NB4 (cell line): ENCODE measurements at regions not wholly inside any gene's neighbourhood (a gene's known extent, or its start where the extent isn't known, plus 50 kb on each side); places are given as distances from the start of the nearest gene placed in this dataset.

Source experiments
- MYC ChIP-seq: IDR thresholded peaks from 2 replicates; pipeline ENCODE4 v1.6.1; 2011; ENCODE audit warnings: low read depth, low read length
- POLR2A ChIP-seq: IDR thresholded peaks from 2 replicates; pipeline ENCODE4 v1.6.1; 2011; ENCODE audit warnings: mild to moderate bottlenecking; ENCODE audit not compliant: insufficient read length; ENCODE audit errors: extremely low read depth
- TF ChIP-seq, protein P1 (sequence below): IDR thresholded peaks from one replicate; pipeline ENCODE4 v1.5.1; 2012; ENCODE audit warnings: low read depth, low read length

DNA sequence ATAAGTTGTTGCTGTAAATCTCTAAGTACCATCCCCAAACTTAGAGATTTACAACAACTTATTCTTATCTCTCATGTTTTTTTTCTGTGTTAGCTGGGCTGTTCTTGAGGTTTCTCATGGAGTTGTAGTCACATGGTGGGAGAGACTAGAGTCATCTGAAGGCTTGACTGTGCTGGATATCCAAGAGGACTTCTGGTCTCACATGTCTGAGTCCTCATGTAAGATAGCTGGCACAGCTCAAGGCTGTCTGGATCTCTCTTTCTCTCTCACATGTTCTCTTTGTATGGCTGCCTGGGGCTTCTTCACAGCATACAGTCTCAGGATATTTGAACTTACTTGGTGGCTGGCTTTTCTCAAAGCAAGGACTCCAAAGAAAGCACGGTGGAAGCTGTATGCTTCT is 63.8 kb downstream of the DACT1 start:
- TF ChIP-seq POLR2A (no peak), MYC (no peak)
- TF ChIP-seq, protein P1, sequence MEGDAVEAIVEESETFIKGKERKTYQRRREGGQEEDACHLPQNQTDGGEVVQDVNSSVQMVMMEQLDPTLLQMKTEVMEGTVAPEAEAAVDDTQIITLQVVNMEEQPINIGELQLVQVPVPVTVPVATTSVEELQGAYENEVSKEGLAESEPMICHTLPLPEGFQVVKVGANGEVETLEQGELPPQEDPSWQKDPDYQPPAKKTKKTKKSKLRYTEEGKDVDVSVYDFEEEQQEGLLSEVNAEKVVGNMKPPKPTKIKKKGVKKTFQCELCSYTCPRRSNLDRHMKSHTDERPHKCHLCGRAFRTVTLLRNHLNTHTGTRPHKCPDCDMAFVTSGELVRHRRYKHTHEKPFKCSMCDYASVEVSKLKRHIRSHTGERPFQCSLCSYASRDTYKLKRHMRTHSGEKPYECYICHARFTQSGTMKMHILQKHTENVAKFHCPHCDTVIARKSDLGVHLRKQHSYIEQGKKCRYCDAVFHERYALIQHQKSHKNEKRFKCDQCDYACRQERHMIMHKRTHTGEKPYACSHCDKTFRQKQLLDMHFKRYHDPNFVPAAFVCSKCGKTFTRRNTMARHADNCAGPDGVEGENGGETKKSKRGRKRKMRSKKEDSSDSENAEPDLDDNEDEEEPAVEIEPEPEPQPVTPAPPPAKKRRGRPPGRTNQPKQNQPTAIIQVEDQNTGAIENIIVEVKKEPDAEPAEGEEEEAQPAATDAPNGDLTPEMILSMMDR = no peak
